ENCODE measurements at regions not wholly inside any gene's neighbourhood (a gene's known extent, or its start where the extent isn't known, plus 50 kb on each side); places are given as distances from the start of the nearest gene placed in this dataset.
"Not testable (repeated sequence)": the region's sequence is repeated elsewhere in the genome, so short reads cannot be mapped to it uniquely, and the experiment has no call there.

GRCh38 chr21:17114045-17114444 lies 398.8 kb upstream of the CXADR start:
- H3K36me3 ChIP-seq (replicated peaks in 1 of 2; ENCODE audit: control insufficient read depth in 2 of 2, insufficient read depth in 2 of 2, low read length in 2 of 2): no peaks in the 10 kb centered on the region
- H3K18ac ChIP-seq (ENCODE audit: low read length): no peak overlapping the region
- no peaks in the 10 kb centered on the region for H3K79me1 ChIP-seq (ENCODE audit: low read depth, low read length)
- no peak overlapping the region for H2BK120ac ChIP-seq (ENCODE audit: low read depth, low read length)
- no peak overlapping the region for H2BK15ac ChIP-seq (ENCODE audit: low read length)
- H3K4me3 ChIP-seq (ENCODE audit: low read length in 2 of 2): no peak overlapping the region
- H2BK5ac ChIP-seq (ENCODE audit: low read length): no peak overlapping the region
- H3K27me3 ChIP-seq (ENCODE audit: control insufficient read depth in 3 of 3, insufficient read depth in 3 of 3, low read depth in 1 of 3, low read length in 3 of 3): no peaks in the 10 kb centered on the region
- H2AFZ ChIP-seq (ENCODE audit: low read length): no peak overlapping the region
- no peak overlapping the region for H3K27ac ChIP-seq (replicated peaks; ENCODE audit: low read length)
- H3K9ac ChIP-seq (ENCODE audit: low read depth, low read length, poor library complexity): no peak overlapping the region
- no peak overlapping the region for H3K14ac ChIP-seq (ENCODE audit: low read length)
- H2AK5ac ChIP-seq (ENCODE audit: low read depth, low read length): no peak overlapping the region
- H3K4me1 ChIP-seq (ENCODE audit: control insufficient read depth in 2 of 2, insufficient read depth in 1 of 2, low read depth in 1 of 2, low read length in 2 of 2): no peaks in the 10 kb centered on the region
- WGBS, 2 donors (ENCODE audit: extremely low coverage in 2 of 2, insufficient read length in 2 of 2, insufficient replicate concordance in 1 of 2): no CpG with 5 or more reads among the region's 3 CpGs
- H2BK12ac ChIP-seq (ENCODE audit: low read length): no peak overlapping the region
- no peak overlapping the region for H4K91ac ChIP-seq (ENCODE audit: low read depth, low read length, poor library complexity)
- no peaks in the 10 kb centered on the region for H3K9me3 ChIP-seq (replicated peaks in 1 of 2; ENCODE audit: control insufficient read depth in 2 of 2, insufficient read depth in 1 of 2, low read depth in 1 of 2, low read length in 2 of 2)
- no peak overlapping the region for H3K23ac ChIP-seq (ENCODE audit: low read depth, low read length, poor library complexity)
- H3K4ac ChIP-seq (ENCODE audit: low read length): no peak overlapping the region
- no peak overlapping the region for H3K4me2 ChIP-seq (ENCODE audit: insufficient read depth, low read length, poor library complexity, severe bottlenecking)
- DNase-seq (ENCODE audit: low spot score): no peak
- no peak overlapping the region for H4K8ac ChIP-seq (ENCODE audit: low read depth, low read length)

- no peak overlapping the region for H3K4me2 ChIP-seq (ENCODE audit: insufficient read depth, low read length, poor library complexity, severe bottlenecking)
- no peak overlapping the region for H2AK5ac ChIP-seq (ENCODE audit: low read depth, low read length)
- no peak overlapping the region for H2BK12ac ChIP-seq (ENCODE audit: low read length)
- H2BK5ac ChIP-seq (ENCODE audit: low read length): no peak overlapping the region
- no peak overlapping the region for H2AFZ ChIP-seq (ENCODE audit: low read length)
- no peak overlapping the region for H3K4me3 ChIP-seq (ENCODE audit: low read length in 2 of 2)
- no peak overlapping the region for H3K18ac ChIP-seq (ENCODE audit: low read length)
- no peak overlapping the region for H3K9ac ChIP-seq (ENCODE audit: low read depth, low read length, poor library complexity)
- WGBS, 2 donors (ENCODE audit: extremely low coverage in 2 of 2, insufficient read length in 2 of 2, insufficient replicate concordance in 1 of 2): no CpG with 5 or more reads among the region's 6 CpGs
- no peak overlapping the region for H2BK15ac ChIP-seq (ENCODE audit: low read length)
- no peaks in the 10 kb centered on the region for H3K27me3 ChIP-seq (ENCODE audit: control insufficient read depth in 3 of 3, insufficient read depth in 3 of 3, low read depth in 1 of 3, low read length in 3 of 3)
- H3K4ac ChIP-seq (ENCODE audit: low read length): no peak overlapping the region
- H3K79me1 ChIP-seq (ENCODE audit: low read depth, low read length): no peaks in the 10 kb centered on the region
- no peaks in the 10 kb centered on the region for H3K36me3 ChIP-seq (replicated peaks in 1 of 2; ENCODE audit: control insufficient read depth in 2 of 2, insufficient read depth in 2 of 2, low read length in 2 of 2)
- no peak overlapping the region for H3K27ac ChIP-seq (replicated peaks; ENCODE audit: low read length)
- H3K23ac ChIP-seq (ENCODE audit: low read depth, low read length, poor library complexity): no peak overlapping the region
- DNase-seq (ENCODE audit: low spot score): no peak
- H3K9me3 ChIP-seq (replicated peaks in 1 of 2; ENCODE audit: control insufficient read depth in 2 of 2, insufficient read depth in 1 of 2, low read depth in 1 of 2, low read length in 2 of 2): no peaks in the 10 kb centered on the region
- no peak overlapping the region for H2BK120ac ChIP-seq (ENCODE audit: low read depth, low read length)
- H3K14ac ChIP-seq (ENCODE audit: low read length): no peak overlapping the region
- H4K8ac ChIP-seq (ENCODE audit: low read depth, low read length): no peak overlapping the region
- no peak overlapping the region for H4K91ac ChIP-seq (ENCODE audit: low read depth, low read length, poor library complexity)
- no peaks in the 10 kb centered on the region for H3K4me1 ChIP-seq (ENCODE audit: control insufficient read depth in 2 of 2, insufficient read depth in 1 of 2, low read depth in 1 of 2, low read length in 2 of 2)
Observed at GRCh38 chr21:17118638-17119384, 394.0 kb upstream of the CXADR start.

GRCh38 chr21:17119466-17120297 lies 393.2 kb upstream of the CXADR start:
- H2BK5ac ChIP-seq (ENCODE audit: low read length): no peak overlapping the region
- no peaks in the 10 kb centered on the region for H3K79me1 ChIP-seq (ENCODE audit: low read depth, low read length)
- no peak overlapping the region for H3K4ac ChIP-seq (ENCODE audit: low read length)
- no peak overlapping the region for H3K4me2 ChIP-seq (ENCODE audit: insufficient read depth, low read length, poor library complexity, severe bottlenecking)
- no CpG with 5 or more reads among the region's 9 CpGs for WGBS, 2 donors (ENCODE audit: extremely low coverage in 2 of 2, insufficient read length in 2 of 2, insufficient replicate concordance in 1 of 2)
- H3K14ac ChIP-seq (ENCODE audit: low read length): no peak overlapping the region
- no peak for DNase-seq (ENCODE audit: low spot score)
- H2BK12ac ChIP-seq (ENCODE audit: low read length): no peak overlapping the region
- H2BK120ac ChIP-seq (ENCODE audit: low read depth, low read length): no peak overlapping the region
- H3K4me1 ChIP-seq (ENCODE audit: control insufficient read depth in 2 of 2, insufficient read depth in 1 of 2, low read depth in 1 of 2, low read length in 2 of 2): no peaks in the 10 kb centered on the region
- no peak overlapping the region for H4K8ac ChIP-seq (ENCODE audit: low read depth, low read length)
- no peak overlapping the region for H3K18ac ChIP-seq (ENCODE audit: low read length)
- no peak overlapping the region for H4K91ac ChIP-seq (ENCODE audit: low read depth, low read length, poor library complexity)
- H3K23ac ChIP-seq (ENCODE audit: low read depth, low read length, poor library complexity): no peak overlapping the region
- no peak overlapping the region for H3K9ac ChIP-seq (ENCODE audit: low read depth, low read length, poor library complexity)
- no peak overlapping the region for H2BK15ac ChIP-seq (ENCODE audit: low read length)
- H2AFZ ChIP-seq (ENCODE audit: low read length): no peak overlapping the region
- no peak overlapping the region for H3K27ac ChIP-seq (replicated peaks; ENCODE audit: low read length)
- H3K36me3 ChIP-seq (replicated peaks in 1 of 2; ENCODE audit: control insufficient read depth in 2 of 2, insufficient read depth in 2 of 2, low read length in 2 of 2): no peaks in the 10 kb centered on the region
- H3K27me3 ChIP-seq (ENCODE audit: control insufficient read depth in 3 of 3, insufficient read depth in 3 of 3, low read depth in 1 of 3, low read length in 3 of 3): no peaks in the 10 kb centered on the region
- H2AK5ac ChIP-seq (ENCODE audit: low read depth, low read length): no peak overlapping the region
- no peaks in the 10 kb centered on the region for H3K9me3 ChIP-seq (replicated peaks in 1 of 2; ENCODE audit: control insufficient read depth in 2 of 2, insufficient read depth in 1 of 2, low read depth in 1 of 2, low read length in 2 of 2)
- H3K4me3 ChIP-seq (ENCODE audit: low read length in 2 of 2): no peak overlapping the region

- not testable (repeated sequence) for H2BK15ac ChIP-seq (ENCODE audit: low read length); H3K4me1 ChIP-seq (ENCODE audit: control insufficient read depth in 2 of 2, insufficient read depth in 1 of 2, low read depth in 1 of 2, low read length in 2 of 2); H3K23ac ChIP-seq (ENCODE audit: low read depth, low read length, poor library complexity); H3K14ac ChIP-seq (ENCODE audit: low read length); H3K18ac ChIP-seq (ENCODE audit: low read length); H2BK120ac ChIP-seq (ENCODE audit: low read depth, low read length); H2AFZ ChIP-seq (ENCODE audit: low read length); H3K4ac ChIP-seq (ENCODE audit: low read length); H3K27ac ChIP-seq (replicated peaks; ENCODE audit: low read length); H4K8ac ChIP-seq (ENCODE audit: low read depth, low read length); H3K4me2 ChIP-seq (ENCODE audit: insufficient read depth, low read length, poor library complexity, severe bottlenecking); H3K9me3 ChIP-seq (replicated peaks in 1 of 2; ENCODE audit: control insufficient read depth in 2 of 2, insufficient read depth in 1 of 2, low read depth in 1 of 2, low read length in 2 of 2); H2AK5ac ChIP-seq (ENCODE audit: low read depth, low read length); H2BK12ac ChIP-seq (ENCODE audit: low read length); DNase-seq (ENCODE audit: low spot score); H3K9ac ChIP-seq (ENCODE audit: low read depth, low read length, poor library complexity); H3K79me1 ChIP-seq (ENCODE audit: low read depth, low read length); H4K91ac ChIP-seq (ENCODE audit: low read depth, low read length, poor library complexity); H3K27me3 ChIP-seq (ENCODE audit: control insufficient read depth in 3 of 3, insufficient read depth in 3 of 3, low read depth in 1 of 3, low read length in 3 of 3); H3K4me3 ChIP-seq (ENCODE audit: low read length in 2 of 2); H2BK5ac ChIP-seq (ENCODE audit: low read length); H3K36me3 ChIP-seq (replicated peaks in 1 of 2; ENCODE audit: control insufficient read depth in 2 of 2, insufficient read depth in 2 of 2, low read length in 2 of 2)
- no CpG with 5 or more reads among the region's 2 CpGs for WGBS, 2 donors (ENCODE audit: extremely low coverage in 2 of 2, insufficient read length in 2 of 2, insufficient replicate concordance in 1 of 2)
Observed at GRCh38 chr21:17127395-17127794, 385.4 kb upstream of the CXADR start.

Data from neuronal stem cell (in vitro differentiated cells).